IMR-90 (cell line): ENCODE measurements at regions not wholly inside any gene's neighbourhood (a gene's known extent, or its start where the extent isn't known, plus 50 kb on each side); places are given as distances from the start of the nearest gene placed in this dataset.
A peak's percentile ranks its signal among the peaks of the same experiment; 100 is the strongest.

Experiments used
- ATAC-seq: fragments of 200-7000 bp; cut with Tn5 transposase; 2 replicates; pipeline ENCODE4 v1.9.1; 2020; ENCODE audit warnings: low read depth, mild to moderate bottlenecking, moderate library complexity
- BruUV-seq: library from RNA; stranded (reverse); fragments of 400-500 nt; replicated peaks from 2 replicates; lab custom pipeline; 2021; lab: Mats Ljungman, UMichigan
- CTCF ChIA-PET: fragments of 300-600 bp; formaldehyde crosslinking; extraction: SDS; loops from one replicate; lab custom pipeline; 2021; ENCODE audit warnings: antibody characterized with exemption; lab: Yijun Ruan, JAX
- POLR2A ChIA-PET: fragments of 300-600 bp; sonication (Branson Sonifier 250); formaldehyde crosslinking; loops from one replicate; lab custom pipeline; 2022; ENCODE audit warnings: antibody characterized with exemption; ENCODE audit not compliant: unreplicated experiment; lab: Charles Lee
- DNase-seq: peaks from one replicate; pipeline ENCODE4 v3.0.0; 2013
- H2AFZ ChIP-seq: replicated peaks from 2 replicates; pipeline ENCODE3; 2013; ENCODE audit warnings: low read length, mild to moderate bottlenecking; ENCODE audit not compliant: poor library complexity
- H2AK5ac ChIP-seq: 2 replicates; pipeline ENCODE4 v1.6.1; 2013; ENCODE audit warnings: low read depth, low read length, inconsistent platforms
- H2AK9ac ChIP-seq: replicated peaks from 2 replicates; pipeline ENCODE3; 2013; ENCODE audit warnings: mild to moderate bottlenecking, low read depth, low read length, moderate library complexity; ENCODE audit not compliant: poor library complexity
- H2BK120ac ChIP-seq: 2 replicates; pipeline ENCODE4 v1.6.1; 2013; ENCODE audit warnings: low read depth, low read length, inconsistent platforms
- H2BK15ac ChIP-seq: 3 replicates; pipeline ENCODE4 v1.6.1; 2013; ENCODE audit warnings: low read depth, low read length, inconsistent platforms
- H2BK20ac ChIP-seq: 2 replicates; pipeline ENCODE4 v1.6.1; 2013; ENCODE audit warnings: low read depth, mild to moderate bottlenecking, inconsistent platforms, low read length, moderate library complexity
- H2BK5ac ChIP-seq: 2 replicates; pipeline ENCODE4 v1.6.1; 2013; ENCODE audit warnings: mild to moderate bottlenecking, low read depth, low read length, inconsistent platforms; ENCODE audit not compliant: poor library complexity, severe bottlenecking
- H3K14ac ChIP-seq: replicated peaks from 2 replicates; pipeline ENCODE4 v1.6.1; 2013; ENCODE audit warnings: low read depth, low read length, inconsistent platforms
- H3K18ac ChIP-seq: 2 replicates; pipeline ENCODE4 v1.6.1; 2013; ENCODE audit warnings: low read depth, low read length, control low read depth
- H3K23ac ChIP-seq: 2 replicates; pipeline ENCODE4 v1.6.1; 2013; ENCODE audit warnings: low read depth, low read length, inconsistent platforms
- H3K27ac ChIP-seq: 2 replicates; pipeline ENCODE4 v1.5.1; 2013; ENCODE audit warnings: mild to moderate bottlenecking, control low read depth, low read length; ENCODE audit not compliant: insufficient read depth
- H3K27me3 ChIP-seq: 2 replicates; pipeline ENCODE4 v1.6.1; 2013; ENCODE audit warnings: low read length; ENCODE audit not compliant: control insufficient read depth, insufficient read depth
- H3K36me3 ChIP-seq: 2 replicates; pipeline ENCODE4 v1.6.1; 2013; ENCODE audit warnings: low read length, mixed read lengths; ENCODE audit not compliant: control insufficient read depth, insufficient read depth
- H3K4ac ChIP-seq: 2 replicates; pipeline ENCODE4 v1.6.1; 2013; ENCODE audit warnings: low read depth, low read length, inconsistent platforms
- H3K4me1 ChIP-seq: 2 replicates; pipeline ENCODE4 v1.6.1; 2013; ENCODE audit warnings: low read length, mixed read lengths; ENCODE audit not compliant: control insufficient read depth, insufficient read depth
- H3K4me2 ChIP-seq: 2 replicates; pipeline ENCODE4 v1.6.1; 2013; ENCODE audit warnings: low read depth, mild to moderate bottlenecking, control low read depth, low read length, moderate library complexity
- H3K4me3 ChIP-seq: 2 replicates; pipeline ENCODE4 v1.5.1; 2013; ENCODE audit warnings: low read depth, mild to moderate bottlenecking, control low read depth, low read length, moderate library complexity; ENCODE audit not compliant: insufficient read depth
- H3K56ac ChIP-seq: 2 replicates; pipeline ENCODE4 v1.6.1; 2013; ENCODE audit warnings: low read length, inconsistent platforms; ENCODE audit not compliant: insufficient read depth; ENCODE audit errors: extremely low read depth
- H3K79me1 ChIP-seq, 2 experiments: 2 replicates each; pipeline ENCODE4 v1.6.1; 2013; ENCODE audit warnings: low read length in 2 of 2, inconsistent platforms in 1 of 2, low read depth in 1 of 2
- H3K9ac ChIP-seq: 2 replicates; pipeline ENCODE4 v1.6.1; 2013; ENCODE audit warnings: low read depth, low read length, control low read depth
- H3K9me1 ChIP-seq: 2 replicates; pipeline ENCODE4 v1.6.1; 2013; ENCODE audit warnings: low read length, inconsistent platforms; ENCODE audit not compliant: insufficient read depth
- H3K9me3 ChIP-seq: 2 replicates; pipeline ENCODE4 v1.6.1; 2013; ENCODE audit warnings: low read length; ENCODE audit not compliant: control insufficient read depth, insufficient read depth
- H4K20me1 ChIP-seq: 2 replicates; pipeline ENCODE4 v1.6.1; 2013; ENCODE audit warnings: low read length, inconsistent platforms; ENCODE audit not compliant: insufficient read depth
- H4K5ac ChIP-seq: 2 replicates; pipeline ENCODE4 v1.6.1; 2013; ENCODE audit warnings: mild to moderate bottlenecking, low read depth, low read length, control low read depth
- H4K8ac ChIP-seq, 2 experiments: 2 replicates each; pipeline ENCODE4 v1.6.1; 2013; ENCODE audit warnings: low read depth in 2 of 2, low read length in 2 of 2, control low read depth in 1 of 2, inconsistent platforms in 1 of 2
- H4K91ac ChIP-seq: 2 replicates; pipeline ENCODE4 v1.6.1; 2013; ENCODE audit warnings: low read depth, low read length, inconsistent platforms; ENCODE audit not compliant: insufficient read depth
- BHLHE40 ChIP-seq: fragments of 150-350 bp; IDR thresholded peaks from 2 replicates; pipeline ENCODE4 v1.6.1; 2016; ENCODE audit warnings: mild to moderate bottlenecking, low read depth, low read length
- CEBPB ChIP-seq: IDR thresholded peaks from 2 replicates; pipeline ENCODE4 v1.6.1; 2012; ENCODE audit warnings: low read depth, low read length, improper control_type of control experiment
- CHD1 ChIP-seq: IDR thresholded peaks from 2 replicates; pipeline ENCODE4 v1.6.1; 2012; ENCODE audit warnings: low read depth, low read length, improper control_type of control experiment
- CTCF ChIP-seq: conservative IDR thresholded peaks from 2 replicates; pipeline ENCODE4 v1.5.1; 2012; ENCODE audit warnings: mild to moderate bottlenecking, low read depth, low read length, improper control_type of control experiment
- ELK1 ChIP-seq: fragments of 150-350 bp; IDR thresholded peaks from 2 replicates; pipeline ENCODE4 v1.6.1; 2016; ENCODE audit warnings: low read depth, mild to moderate bottlenecking, low read length, moderate library complexity, borderline replicate concordance
- FOS ChIP-seq: fragments of 150-350 bp; IDR thresholded peaks from 2 replicates; pipeline ENCODE4 v1.6.1; 2016; ENCODE audit warnings: low read depth, low read length
- MAFK ChIP-seq: IDR thresholded peaks from 2 replicates; pipeline ENCODE4 v1.6.1; 2012; ENCODE audit warnings: low read depth, low read length, improper control_type of control experiment
- MAZ ChIP-seq: IDR thresholded peaks from 2 replicates; pipeline ENCODE4 v1.6.1; 2012; ENCODE audit warnings: low read depth, mild to moderate bottlenecking, low read length, improper control_type of control experiment, moderate library complexity, borderline replicate concordance
- MXI1 ChIP-seq: IDR thresholded peaks from 2 replicates; pipeline ENCODE4 v1.6.1; 2012; ENCODE audit warnings: low read depth, mild to moderate bottlenecking, low read length, moderate library complexity, borderline replicate concordance
- NFE2L2 ChIP-seq: fragments of 150-350 bp; IDR thresholded peaks from 2 replicates; pipeline ENCODE4 v1.6.1; 2016; ENCODE audit warnings: low read depth, mild to moderate bottlenecking, low read length
- POLR2A ChIP-seq: IDR thresholded peaks from 2 replicates; pipeline ENCODE4 v1.6.1; 2012; ENCODE audit warnings: mild to moderate bottlenecking, low read depth, low read length
- RAD21 ChIP-seq: IDR thresholded peaks from 2 replicates; pipeline ENCODE4 v1.6.1; 2012; ENCODE audit warnings: low read length, improper control_type of control experiment
- RCOR1 ChIP-seq: IDR thresholded peaks from 2 replicates; pipeline ENCODE4 v1.6.1; 2012; ENCODE audit warnings: mild to moderate bottlenecking, low read length, improper control_type of control experiment; ENCODE audit not compliant: insufficient replicate concordance
- RFX5 ChIP-seq: IDR thresholded peaks from 2 replicates; pipeline ENCODE4 v1.8.0; 2012; ENCODE audit warnings: low read depth, mild to moderate bottlenecking, low read length, moderate library complexity
- SMC3 ChIP-seq: fragments of 150-350 bp; IDR thresholded peaks from 2 replicates; pipeline ENCODE4 v1.6.1; 2016; ENCODE audit warnings: low read depth, mild to moderate bottlenecking, antibody characterized with exemption, low read length, moderate library complexity
- USF2 ChIP-seq: fragments of 150-350 bp; IDR thresholded peaks from 2 replicates; pipeline ENCODE4 v1.6.1; 2017; ENCODE audit warnings: mild to moderate bottlenecking, antibody characterized with exemption, low read length, low read depth
- WGBS, 2 experiments: methylation state at CpG; one replicate each; pipeline versions ENCODE4 v1.1.5 to v1.1.7; 2013; ENCODE audit warnings: missing lambda C conversion rate in 2 of 2; ENCODE audit not compliant: insufficient read length in 1 of 2; ENCODE audit errors: extremely low coverage in 2 of 2; 5-methylcytosine and 5-hydroxymethylcytosine counted together
- dilution Hi-C: fragments of 300-500 bp; cut with HindIII; formaldehyde crosslinking; loops from one replicate; pipeline ENCODE4 v1.14.3; 2018; ENCODE audit warnings: low sequenced_read_pairs; ENCODE audit not compliant: unreplicated experiment
- in situ Hi-C: fragments of 300-500 bp; cut with MboI; formaldehyde crosslinking; loops from 3 replicates; pipeline ENCODE4 v1.14.3; 2019; ENCODE audit warnings: low sequenced_read_pairs, inconsistent platforms, mixed read lengths
- intact Hi-C: fragments of 100-400 bp; cut with micrococcal nuclease; formaldehyde crosslinking; loops from 2 replicates; pipeline ENCODE4 v1.10.0; 2022

- Histone ChIP-seq H3K4me1 (peaks cover 9% of the 10 kb centered on the region), H2AFZ (no peak overlapping the region), H2BK5ac (peak overlapping the region; percentile 60), H3K4ac (no peak overlapping the region), H3K79me1 (peaks cover 0 to 4% of the 10 kb centered on the region in 2 experiments; a peak in 1 of 4 replicates), H3K9ac (no peak overlapping the region), H3K56ac (no peak overlapping the region), H3K23ac (no peak overlapping the region), H4K20me1 (no peaks in the 10 kb centered on the region), H4K5ac (no peak overlapping the region), H3K14ac (no peak overlapping the region), H2AK9ac (no peak overlapping the region), H2BK20ac (no peak overlapping the region), H3K27me3 (no peaks in the 10 kb centered on the region), H3K4me3 (no peak overlapping the region), H3K9me1 (peaks cover 6% of the 10 kb centered on the region), H2BK120ac (no peak overlapping the region), H4K91ac (no peak overlapping the region), H3K36me3 (no peaks in the 10 kb centered on the region), H2BK15ac (no peak overlapping the region), H4K8ac (no peak overlapping the region), H3K27ac (no peak overlapping the region), H3K9me3 (no peaks in the 10 kb centered on the region), H2AK5ac (no peak overlapping the region), H3K4me2 (no peak overlapping the region; the same call in 1 of the 2 replicates), H3K18ac (no peak overlapping the region)
- TF ChIP-seq CHD1 (no peak), POLR2A (no peak), FOS (no peak), USF2 (no peak), BHLHE40 (no peak), NFE2L2 (no peak), SMC3 (no peak), RAD21 (no peak), CTCF (no peak), RFX5 (no peak), RCOR1 (no peak), MXI1 (no peak), ELK1 (no peak), MAFK (no peak), MAZ (no peak), CEBPB (no peak)
- intact Hi-C loops, result no loop called here
- in situ Hi-C loops, result no loop called here
- POLR2A ChIA-PET, result no interaction called here
- no CpG with 5 or more reads among the region's 2 CpGs for WGBS, 2 experiments
- peak; percentile 71 for ATAC-seq
- dilution Hi-C loops, result no loop called here
- no TSS peak for BruUV-seq
- CTCF ChIA-PET, result no interaction called here
- peak; percentile 66 for DNase-seq
Measured at GRCh38 chr18:2406544-2406943, 164.8 kb downstream of the METTL4 start.
